Hippocampal formation (tissue), 2 donors: ENCODE measurements at regions not wholly inside any gene's neighbourhood (a gene's known extent, or its start where the extent isn't known, plus 50 kb on each side); places are given as distances from the start of the nearest gene placed in this dataset.
"Not testable (repeated sequence)": the region's sequence is repeated elsewhere in the genome, so short reads cannot be mapped to it uniquely, and the experiment has no call there.

Experiments used
- DNase-seq, 2 donors: peaks; one replicate each; lab custom pipeline; 2025; lab: John Stamatoyannopoulos, UW

- DNase-seq = no peak
Observed at GRCh38 chr17:69672924-69673323, 258.4 kb downstream of the MAP2K6 start.

GRCh38 chr17:69677130-69677529, 262.6 kb downstream of the MAP2K6 start:
- DNase-seq = no peak

DNA sequence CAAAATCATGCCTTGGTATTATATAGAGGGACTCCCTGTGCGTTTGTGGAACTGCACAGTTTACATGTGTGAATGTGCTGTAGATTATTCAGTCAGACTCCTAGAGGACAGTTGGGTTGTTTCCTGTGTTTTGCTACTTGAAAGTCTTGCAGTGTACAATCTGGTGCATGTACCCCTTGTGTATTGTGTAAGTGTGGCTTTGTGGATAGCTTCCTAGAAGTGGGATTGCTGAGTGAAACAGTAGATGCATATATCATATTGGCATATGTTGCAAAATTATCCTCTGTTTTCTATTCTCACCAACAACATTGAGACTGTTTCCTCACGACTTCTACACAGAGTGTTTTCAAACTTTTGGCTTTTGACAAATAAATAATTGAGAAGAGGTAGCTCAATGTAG, 263.7 kb downstream of the MAP2K6 start:
- no peak for DNase-seq

- DNase-seq = no peak
Observed at GRCh38 chr17:69679829-69680228, 265.3 kb downstream of the MAP2K6 start.

DNA sequence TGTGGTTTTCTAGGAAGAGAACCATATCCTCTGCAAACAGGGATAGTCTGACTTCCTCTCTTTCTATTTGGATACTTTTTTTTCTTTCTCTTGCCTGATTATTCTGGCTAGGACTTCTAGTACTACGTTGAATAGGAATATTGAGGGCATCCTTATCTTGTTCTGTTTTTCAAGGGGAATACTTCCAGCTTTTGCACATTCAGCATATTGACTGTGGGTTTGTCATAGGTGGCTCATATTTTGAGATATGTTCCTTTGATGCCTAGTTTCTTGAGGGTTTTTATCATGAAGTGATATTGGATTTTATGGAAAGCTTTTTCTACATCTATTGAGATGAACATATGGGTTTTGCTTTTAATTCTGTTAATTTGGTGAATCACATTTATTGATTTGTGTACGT, 269.8 kb downstream of the MAP2K6 start:
- DNase-seq = no peak

GRCh38 chr17:69685150-69685549, 270.7 kb downstream of the MAP2K6 start:
- not testable (repeated sequence) for DNase-seq

- DNase-seq = no peak
Observed at GRCh38 chr17:69690531-69690930, 276.0 kb downstream of the MAP2K6 start.

- no peak for DNase-seq
Observed at GRCh38 chr17:69692171-69692570, 277.7 kb downstream of the MAP2K6 start.

- DNase-seq = no peak
Observed at GRCh38 chr17:69695646-69696045, 281.1 kb downstream of the MAP2K6 start.

- DNase-seq = no peak
Observed at GRCh38 chr17:69696650-69697049, 282.2 kb downstream of the MAP2K6 start.

- DNase-seq = not testable (repeated sequence)
Observed at GRCh38 chr17:69698352-69698751, 283.9 kb downstream of the MAP2K6 start.

DNA sequence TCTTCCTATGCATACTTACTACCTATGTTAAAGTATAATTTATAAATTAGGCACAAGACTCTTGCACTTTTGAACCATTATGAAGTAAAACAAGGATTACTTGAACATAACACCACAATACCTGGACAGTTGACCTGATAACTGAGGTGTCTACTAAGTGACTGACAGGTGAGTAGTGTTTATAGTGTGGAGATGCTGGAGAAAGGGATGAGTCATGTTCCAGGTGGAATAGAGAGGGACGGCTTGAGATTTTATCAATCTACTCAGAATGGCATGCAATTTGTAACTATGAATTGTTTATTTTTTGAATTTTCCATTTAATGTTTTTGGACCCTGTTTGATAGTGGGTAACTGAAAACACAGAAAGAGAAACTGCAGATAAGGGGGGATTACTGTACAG, 287.6 kb downstream of the MAP2K6 start:
- no peak for DNase-seq

- DNase-seq = no peak
Observed at GRCh38 chr17:69703751-69704150, 289.3 kb downstream of the MAP2K6 start.

GRCh38 chr17:69704935-69705334, 290.4 kb downstream of the MAP2K6 start:
- DNase-seq = no peak

DNA sequence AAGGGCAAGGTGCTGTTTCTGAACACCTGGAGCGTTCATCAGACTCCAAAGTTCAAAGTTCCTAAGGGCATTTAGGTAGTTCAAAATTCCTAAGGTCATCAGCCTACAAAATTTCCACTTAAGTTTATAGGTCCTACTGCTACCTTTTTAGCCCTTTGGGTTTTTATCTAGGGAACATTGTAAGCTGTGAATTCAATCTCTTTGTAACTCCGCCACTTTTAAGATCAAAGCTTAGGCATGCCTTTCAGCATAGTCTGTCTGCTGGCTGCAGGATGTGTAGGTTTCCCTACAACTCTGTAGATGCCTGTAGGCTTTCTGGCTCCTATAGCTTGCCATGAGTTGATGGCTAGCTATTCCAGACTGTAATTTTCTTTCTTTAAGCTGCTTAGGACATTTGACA, 291.6 kb downstream of the MAP2K6 start:
- DNase-seq = no peak

GRCh38 chr17:69709441-69709840, 294.9 kb downstream of the MAP2K6 start:
- DNase-seq = no peak

DNA sequence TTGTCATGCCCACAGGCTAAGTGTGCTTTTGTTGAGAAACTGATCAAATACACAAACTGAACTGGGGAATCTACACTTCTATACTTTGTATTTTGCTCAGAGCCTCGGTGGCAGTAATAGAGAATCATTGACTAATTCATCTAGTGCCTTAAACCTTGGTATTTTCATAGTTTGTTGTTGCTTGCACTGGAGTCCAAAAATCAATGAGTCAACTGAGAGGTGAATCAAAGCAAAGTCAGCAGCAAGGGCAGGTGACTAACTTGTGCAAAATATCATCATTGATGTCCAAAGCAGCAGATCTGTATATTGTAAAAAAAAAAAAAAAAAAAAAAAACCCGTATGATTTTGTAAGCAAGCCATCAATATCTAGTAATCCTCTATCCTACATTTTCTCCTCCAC, 296.4 kb downstream of the MAP2K6 start:
- DNase-seq = no peak

DNA sequence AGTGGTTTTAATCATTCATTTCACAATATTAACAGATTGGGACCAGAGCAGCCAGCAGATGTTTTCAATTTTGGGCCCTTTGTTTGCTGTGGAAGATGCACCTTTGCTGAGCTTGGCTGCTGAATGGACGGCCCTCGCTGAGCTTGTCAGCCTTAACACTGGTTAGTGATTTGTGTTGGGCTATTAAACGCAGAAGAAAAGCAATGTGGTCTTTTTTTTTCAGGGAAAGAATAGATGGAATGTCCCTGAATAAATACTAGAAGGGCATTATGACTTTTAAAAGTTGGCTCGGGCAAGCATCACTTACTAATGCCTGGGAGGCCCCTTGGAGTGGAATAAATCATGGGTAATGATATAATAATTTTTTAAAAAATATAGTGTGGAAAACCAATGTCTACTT, 297.0 kb downstream of the MAP2K6 start:
- DNase-seq = no peak

- no peak for DNase-seq
Observed at GRCh38 chr17:69712801-69713311, 298.4 kb downstream of the MAP2K6 start.

GRCh38 chr17:69713815-69714214, 299.3 kb downstream of the MAP2K6 start:
- DNase-seq = no peak

GRCh38 chr17:69714669-69715068, 300.2 kb downstream of the MAP2K6 start:
- DNase-seq = no peak

- no peak for DNase-seq
Observed at GRCh38 chr17:69715656-69716055, 301.2 kb downstream of the MAP2K6 start.

GRCh38 chr17:69716556-69716955, 302.1 kb downstream of the MAP2K6 start:
- DNase-seq = no peak

DNA sequence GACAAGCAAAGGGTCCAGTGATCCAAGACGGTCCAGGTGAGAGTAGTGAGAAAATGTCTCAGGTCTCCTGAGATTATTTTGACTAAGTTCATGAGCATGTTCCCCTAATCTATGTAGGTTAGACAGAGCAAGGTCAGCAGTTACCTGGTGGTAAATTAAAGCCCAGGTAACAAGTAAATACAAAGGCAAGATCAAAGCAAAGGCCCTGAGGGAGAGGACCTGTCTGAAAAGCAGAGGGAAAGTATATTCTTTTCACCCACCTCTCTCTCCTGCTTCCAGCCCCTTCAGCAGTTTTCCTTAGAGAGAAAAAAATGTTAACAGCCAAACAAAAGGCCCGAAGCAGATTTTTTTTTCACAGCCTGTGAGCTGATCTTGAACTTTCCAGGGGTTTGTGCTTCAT, 302.7 kb downstream of the MAP2K6 start:
- no peak for DNase-seq

GRCh38 chr17:69717819-69718218, 303.3 kb downstream of the MAP2K6 start:
- DNase-seq = no peak
